Uterus (tissue), 2 donors: ENCODE measurements at regions not wholly inside any gene's neighbourhood (a gene's known extent, or its start where the extent isn't known, plus 50 kb on each side); places are given as distances from the start of the nearest gene placed in this dataset.

Experiments
- POLR2A ChIP-seq, 2 donors: fragments of 450-650 bp; IDR thresholded peaks; one replicate each; pipeline ENCODE4 v1.6.1; 2016; ENCODE audit warnings: antibody characterized with exemption in 2 of 2, mild to moderate bottlenecking in 1 of 2, moderate library complexity in 1 of 2
- TF ChIP-seq, protein P1 (sequence below), 4 experiments: fragments of 200-600 bp in 2 of 4; fragments of 450-650 bp in 2 of 4; sonication (generic) in 2 of 4; IDR thresholded peaks; one replicate each; pipeline ENCODE4 v1.5.1; 2016 to 2019; ENCODE audit warnings: antibody characterized with exemption in 4 of 4, mild to moderate bottlenecking in 2 of 4, moderate library complexity in 1 of 4

DNA sequence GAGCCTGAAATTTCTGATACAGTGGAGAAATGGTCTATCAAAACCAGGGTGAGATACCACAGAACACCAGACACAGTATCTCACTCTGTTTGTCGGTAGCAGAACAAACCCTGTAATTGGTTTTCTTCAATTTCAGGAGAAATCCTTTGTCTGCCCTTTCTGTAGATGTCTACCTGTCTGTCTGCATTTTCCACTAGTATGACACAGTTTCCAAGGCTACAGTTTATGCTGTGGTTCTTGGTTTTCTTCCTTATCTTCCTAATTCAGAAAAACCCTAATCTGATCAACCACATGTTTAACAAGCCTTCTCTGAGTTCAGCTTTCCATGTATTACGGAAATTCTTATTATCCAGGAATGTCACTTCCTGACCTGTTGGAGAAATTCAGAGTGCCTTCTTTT lies 70.8 kb downstream of the SCN11A start:
- TF ChIP-seq, protein P1, sequence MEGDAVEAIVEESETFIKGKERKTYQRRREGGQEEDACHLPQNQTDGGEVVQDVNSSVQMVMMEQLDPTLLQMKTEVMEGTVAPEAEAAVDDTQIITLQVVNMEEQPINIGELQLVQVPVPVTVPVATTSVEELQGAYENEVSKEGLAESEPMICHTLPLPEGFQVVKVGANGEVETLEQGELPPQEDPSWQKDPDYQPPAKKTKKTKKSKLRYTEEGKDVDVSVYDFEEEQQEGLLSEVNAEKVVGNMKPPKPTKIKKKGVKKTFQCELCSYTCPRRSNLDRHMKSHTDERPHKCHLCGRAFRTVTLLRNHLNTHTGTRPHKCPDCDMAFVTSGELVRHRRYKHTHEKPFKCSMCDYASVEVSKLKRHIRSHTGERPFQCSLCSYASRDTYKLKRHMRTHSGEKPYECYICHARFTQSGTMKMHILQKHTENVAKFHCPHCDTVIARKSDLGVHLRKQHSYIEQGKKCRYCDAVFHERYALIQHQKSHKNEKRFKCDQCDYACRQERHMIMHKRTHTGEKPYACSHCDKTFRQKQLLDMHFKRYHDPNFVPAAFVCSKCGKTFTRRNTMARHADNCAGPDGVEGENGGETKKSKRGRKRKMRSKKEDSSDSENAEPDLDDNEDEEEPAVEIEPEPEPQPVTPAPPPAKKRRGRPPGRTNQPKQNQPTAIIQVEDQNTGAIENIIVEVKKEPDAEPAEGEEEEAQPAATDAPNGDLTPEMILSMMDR (IDR thresholded peaks at IDR 0.05): no peak
- no peak for TF ChIP-seq POLR2A (IDR thresholded peaks at IDR 0.05)
